Calu3 (cell line): ENCODE measurements at regions not wholly inside any gene's neighbourhood (a gene's known extent, or its start where the extent isn't known, plus 50 kb on each side); places are given as distances from the start of the nearest gene placed in this dataset.

Experiments used
- BruUV-seq: library from RNA; stranded (reverse); fragments of 400-500 nt; replicated peaks from 2 replicates; lab custom pipeline; 2021; lab: Mats Ljungman, UMichigan
- CTCF ChIA-PET: fragments of 300-600 bp; sonication (Branson Sonifier 250); formaldehyde crosslinking; loops from one replicate; lab custom pipeline; 2022; ENCODE audit warnings: antibody characterized with exemption; lab: Charles Lee
- DNase-seq: peaks from one replicate; pipeline ENCODE4 v3.0.0; 2022
- H3K27ac Mint-ChIP-seq: one replicate; pipeline ENCODE4 v1.8.0; 2022; ENCODE audit warnings: mixed read lengths; ENCODE audit not compliant: unreplicated experiment
- H3K27me3 Mint-ChIP-seq: one replicate; pipeline ENCODE4 v1.8.0; 2022; ENCODE audit warnings: mixed read lengths; ENCODE audit not compliant: unreplicated experiment
- H3K36me3 Mint-ChIP-seq: one replicate; pipeline ENCODE4 v1.8.0; 2022; ENCODE audit warnings: mild to moderate bottlenecking, moderate library complexity, mixed read lengths; ENCODE audit not compliant: insufficient read depth, unreplicated experiment
- H3K4me1 Mint-ChIP-seq: one replicate; pipeline ENCODE4 v1.8.0; 2022; ENCODE audit warnings: mild to moderate bottlenecking, low read depth, mixed read lengths; ENCODE audit not compliant: unreplicated experiment
- H3K4me3 Mint-ChIP-seq: one replicate; pipeline ENCODE4 v1.8.0; 2022; ENCODE audit warnings: mild to moderate bottlenecking, low read depth, moderate library complexity, mixed read lengths; ENCODE audit not compliant: unreplicated experiment
- H3K9me3 Mint-ChIP-seq: one replicate; pipeline ENCODE4 v1.8.0; 2022; ENCODE audit warnings: low read depth, mixed read lengths; ENCODE audit not compliant: unreplicated experiment
- intact Hi-C: fragments of 100-400 bp; cut with micrococcal nuclease; formaldehyde crosslinking; loops from one replicate; pipeline ENCODE4 v1.10.0; 2022; ENCODE audit not compliant: unreplicated experiment
- TF ChIP-seq, protein P1 (sequence below): fragments of 200-600 bp; IDR thresholded peaks from one replicate; pipeline ENCODE4 v1.8.0; 2022; ENCODE audit warnings: antibody characterized with exemption; ENCODE audit not compliant: unreplicated experiment

DNA sequence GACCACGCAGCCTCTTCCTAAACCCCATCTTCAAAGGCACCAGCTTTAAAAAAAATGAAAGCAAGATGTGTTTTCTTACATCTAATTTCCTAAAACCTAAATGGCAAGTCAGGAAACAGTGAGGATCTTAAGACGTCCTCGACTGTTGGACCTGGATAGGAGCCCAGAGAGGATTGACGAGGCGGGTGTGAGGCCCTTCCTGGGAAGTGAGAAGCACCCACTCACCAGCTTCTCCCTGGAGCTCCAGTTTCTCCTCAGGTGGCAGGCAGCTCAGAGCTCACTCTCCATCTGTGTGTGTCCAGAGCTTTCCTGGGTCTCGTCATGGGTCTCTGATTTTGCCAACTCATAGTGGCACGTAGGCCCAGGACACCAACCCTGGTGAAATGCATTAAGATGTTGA, 614.0 kb upstream of the AUTS2 start:
- no peak overlapping the region for H3K4me3 Mint-ChIP-seq
- CTCF ChIA-PET = no interaction called here
- no peaks in the 10 kb centered on the region for H3K36me3 Mint-ChIP-seq
- TF ChIP-seq, protein P1, sequence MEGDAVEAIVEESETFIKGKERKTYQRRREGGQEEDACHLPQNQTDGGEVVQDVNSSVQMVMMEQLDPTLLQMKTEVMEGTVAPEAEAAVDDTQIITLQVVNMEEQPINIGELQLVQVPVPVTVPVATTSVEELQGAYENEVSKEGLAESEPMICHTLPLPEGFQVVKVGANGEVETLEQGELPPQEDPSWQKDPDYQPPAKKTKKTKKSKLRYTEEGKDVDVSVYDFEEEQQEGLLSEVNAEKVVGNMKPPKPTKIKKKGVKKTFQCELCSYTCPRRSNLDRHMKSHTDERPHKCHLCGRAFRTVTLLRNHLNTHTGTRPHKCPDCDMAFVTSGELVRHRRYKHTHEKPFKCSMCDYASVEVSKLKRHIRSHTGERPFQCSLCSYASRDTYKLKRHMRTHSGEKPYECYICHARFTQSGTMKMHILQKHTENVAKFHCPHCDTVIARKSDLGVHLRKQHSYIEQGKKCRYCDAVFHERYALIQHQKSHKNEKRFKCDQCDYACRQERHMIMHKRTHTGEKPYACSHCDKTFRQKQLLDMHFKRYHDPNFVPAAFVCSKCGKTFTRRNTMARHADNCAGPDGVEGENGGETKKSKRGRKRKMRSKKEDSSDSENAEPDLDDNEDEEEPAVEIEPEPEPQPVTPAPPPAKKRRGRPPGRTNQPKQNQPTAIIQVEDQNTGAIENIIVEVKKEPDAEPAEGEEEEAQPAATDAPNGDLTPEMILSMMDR = no peak
- BruUV-seq = no TSS peak
- DNase-seq = no peak
- no peaks in the 10 kb centered on the region for H3K27me3 Mint-ChIP-seq
- intact Hi-C loops = no loop called here
- peaks cover 12% of the 10 kb centered on the region for H3K9me3 Mint-ChIP-seq
- H3K4me1 Mint-ChIP-seq = no peaks in the 10 kb centered on the region
- H3K27ac Mint-ChIP-seq = no peak overlapping the region

DNA sequence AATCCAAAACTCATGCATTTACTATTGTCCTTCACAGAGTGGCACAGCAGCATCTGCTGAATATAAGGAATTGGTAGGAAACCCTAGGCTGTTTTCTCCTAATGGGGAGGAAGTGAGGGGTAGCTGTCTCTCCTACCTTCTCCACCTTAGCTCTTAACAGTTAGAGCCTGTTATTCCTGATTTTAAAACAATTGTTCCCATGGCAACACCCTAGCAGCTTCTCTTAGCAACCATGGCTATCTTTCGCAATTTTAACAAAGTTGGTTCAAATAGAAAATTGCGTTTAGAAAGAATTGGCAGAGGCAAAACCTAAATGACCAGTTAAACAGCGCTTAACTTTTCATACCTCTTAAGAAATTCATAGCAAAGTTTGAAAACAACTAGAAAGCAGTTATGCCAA, 603.4 kb upstream of the AUTS2 start:
- TF ChIP-seq, protein P1 = no peak
- DNase-seq = no peak
- intact Hi-C loops = no loop called here
- Mint-ChIP-seq H3K9me3 (peaks cover 2% of the 10 kb centered on the region), H3K27ac (no peak overlapping the region), H3K4me1 (no peaks in the 10 kb centered on the region), H3K4me3 (no peak overlapping the region), H3K36me3 (no peaks in the 10 kb centered on the region), H3K27me3 (no peaks in the 10 kb centered on the region)
- CTCF ChIA-PET = no interaction called here
- no TSS peak for BruUV-seq

DNA sequence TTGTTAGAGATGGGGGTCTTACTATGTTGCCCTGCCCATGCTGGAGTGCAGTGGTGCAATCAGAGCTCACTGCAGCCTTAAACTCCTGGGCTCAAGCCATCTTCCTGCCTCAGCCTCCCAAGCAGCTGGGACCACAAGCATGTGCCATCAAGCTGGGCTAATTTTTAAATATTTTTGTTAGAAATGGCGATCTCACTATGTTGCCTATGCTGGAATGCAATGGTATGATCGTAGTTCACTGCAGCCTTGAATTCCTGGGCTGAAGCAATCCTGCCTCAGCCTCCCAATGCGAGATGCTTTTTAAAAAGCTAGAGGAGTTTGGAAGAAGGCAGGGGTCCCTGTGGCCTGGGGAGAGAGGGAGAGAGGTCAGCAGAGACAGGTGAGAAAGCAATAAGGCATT, 600.1 kb upstream of the AUTS2 start:
- H3K36me3 Mint-ChIP-seq = no peaks in the 10 kb centered on the region
- no TSS peak for BruUV-seq
- TF ChIP-seq, protein P1 = no peak
- intact Hi-C loops = no loop called here
- H3K27ac Mint-ChIP-seq = no peak overlapping the region
- no peak overlapping the region for H3K4me3 Mint-ChIP-seq
- no peaks in the 10 kb centered on the region for H3K4me1 Mint-ChIP-seq
- CTCF ChIA-PET = no interaction called here
- peaks cover 6% of the 10 kb centered on the region for H3K9me3 Mint-ChIP-seq
- no peaks in the 10 kb centered on the region for H3K27me3 Mint-ChIP-seq
- no peak for DNase-seq

DNA sequence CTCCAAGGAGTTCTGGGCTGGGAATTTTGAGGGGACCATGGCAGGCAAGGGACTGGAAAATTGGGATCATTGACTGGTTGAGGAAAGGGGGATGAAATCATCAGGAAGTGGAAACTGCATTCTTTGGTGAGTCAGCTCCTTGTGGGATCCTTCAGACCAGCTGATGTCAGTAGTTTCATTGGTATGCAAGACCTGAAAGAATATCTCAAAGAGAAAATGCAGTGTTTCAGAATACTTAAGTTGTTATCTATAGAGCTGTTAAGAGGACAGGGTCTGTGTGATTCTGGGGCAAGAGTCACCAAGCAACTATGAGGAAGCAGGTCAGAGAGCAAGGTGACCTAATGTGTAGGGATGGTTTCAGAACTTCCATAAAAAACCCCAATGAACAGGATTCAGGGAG, 595.9 kb upstream of the AUTS2 start:
- CTCF ChIA-PET = no interaction called here
- H3K27me3 Mint-ChIP-seq = no peaks in the 10 kb centered on the region
- TF ChIP-seq, protein P1 = no peak
- intact Hi-C loops = no loop called here
- H3K4me3 Mint-ChIP-seq = no peak overlapping the region
- peaks cover 15% of the 10 kb centered on the region for H3K9me3 Mint-ChIP-seq
- H3K4me1 Mint-ChIP-seq = no peaks in the 10 kb centered on the region
- no peak for DNase-seq
- H3K27ac Mint-ChIP-seq = no peak overlapping the region
- BruUV-seq = no TSS peak
- no peaks in the 10 kb centered on the region for H3K36me3 Mint-ChIP-seq
